GM18499 (cell line): ENCODE measurements at regions not wholly inside any gene's neighbourhood (a gene's known extent, or its start where the extent isn't known, plus 50 kb on each side); places are given as distances from the start of the nearest gene placed in this dataset.
"Not testable (repeated sequence)": the region's sequence is repeated elsewhere in the genome, so short reads cannot be mapped to it uniquely, and the experiment has no call there.

Experiments used
- ATAC-seq: cut with Tn5 transposase; IDR thresholded peaks from one replicate; pipeline ENCODE4 v1.9.1; 2021; ENCODE audit warnings: moderate number of reproducible peaks; ENCODE audit not compliant: insufficient read depth, unreplicated experiment

GRCh38 chr14:58969951-58970751 lies 218.3 kb upstream of the DAAM1 start:
- no peak for ATAC-seq

- ATAC-seq = no peak
Observed at GRCh38 chr14:58972233-58973017, 216.0 kb upstream of the DAAM1 start.

GRCh38 chr14:58977366-58977765 lies 211.1 kb upstream of the DAAM1 start:
- ATAC-seq = no peak

GRCh38 chr14:58978343-58978742 lies 210.1 kb upstream of the DAAM1 start:
- no peak for ATAC-seq

GRCh38 chr14:58979325-58979724 lies 209.1 kb upstream of the DAAM1 start:
- no peak for ATAC-seq

GRCh38 chr14:58981840-58982239 lies 206.6 kb upstream of the DAAM1 start:
- ATAC-seq = no peak

- ATAC-seq = no peak
Observed at GRCh38 chr14:58985786-58986185, 202.7 kb upstream of the DAAM1 start.

GRCh38 chr14:58987591-58987990 lies 200.9 kb upstream of the DAAM1 start:
- ATAC-seq = no peak

GRCh38 chr14:58992935-58993334 lies 195.5 kb upstream of the DAAM1 start:
- ATAC-seq = no peak

- ATAC-seq = no peak
Observed at GRCh38 chr14:58994130-58994529, 194.3 kb upstream of the DAAM1 start.

- no peak for ATAC-seq
Observed at GRCh38 chr14:59004012-59004411, 184.5 kb upstream of the DAAM1 start.

GRCh38 chr14:59006179-59006578 lies 182.3 kb upstream of the DAAM1 start:
- ATAC-seq = not testable (repeated sequence)

- no peak for ATAC-seq
Observed at GRCh38 chr14:59009967-59010366, 178.5 kb upstream of the DAAM1 start.

GRCh38 chr14:59013672-59014298 lies 174.7 kb upstream of the DAAM1 start:
- no peak for ATAC-seq

GRCh38 chr14:59015482-59015881 lies 173.0 kb upstream of the DAAM1 start:
- no peak for ATAC-seq

- no peak for ATAC-seq
Observed at GRCh38 chr14:59017285-59017965, 171.0 kb upstream of the DAAM1 start.

GRCh38 chr14:59018460-59018859 lies 170.0 kb upstream of the DAAM1 start:
- no peak for ATAC-seq

- no peak for ATAC-seq
Observed at GRCh38 chr14:59018978-59019377, 169.5 kb upstream of the DAAM1 start.

- ATAC-seq = no peak
Observed at GRCh38 chr14:59020382-59020781, 168.1 kb upstream of the DAAM1 start.

GRCh38 chr14:59022144-59022543 lies 166.3 kb upstream of the DAAM1 start:
- ATAC-seq = no peak

- ATAC-seq = no peak
Observed at GRCh38 chr14:59026081-59026480, 162.4 kb upstream of the DAAM1 start.
